ENCODE measurements at regions not wholly inside any gene's neighbourhood (a gene's known extent, or its start where the extent isn't known, plus 50 kb on each side); places are given as distances from the start of the nearest gene placed in this dataset.

DNA sequence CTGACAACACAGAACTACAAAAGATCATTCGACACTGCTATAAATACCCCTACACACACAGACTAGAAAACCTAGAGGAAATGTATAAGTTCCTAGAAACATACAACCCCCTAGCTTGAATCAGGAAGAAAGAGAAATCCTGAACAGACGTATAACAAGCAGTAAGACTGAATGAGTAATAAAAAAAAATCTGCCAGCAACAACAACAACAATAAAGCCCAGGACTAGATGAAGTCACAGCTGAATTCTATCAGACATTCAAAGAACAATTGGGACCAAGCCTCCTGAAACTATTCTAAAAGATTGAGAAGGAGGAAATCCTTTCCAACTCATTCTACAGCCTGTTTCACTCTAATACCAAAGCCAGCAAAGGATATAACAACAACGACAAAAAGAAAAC is 68.2 kb upstream of the SLIT3 start (continued):
- TF ChIP-seq, protein P1, sequence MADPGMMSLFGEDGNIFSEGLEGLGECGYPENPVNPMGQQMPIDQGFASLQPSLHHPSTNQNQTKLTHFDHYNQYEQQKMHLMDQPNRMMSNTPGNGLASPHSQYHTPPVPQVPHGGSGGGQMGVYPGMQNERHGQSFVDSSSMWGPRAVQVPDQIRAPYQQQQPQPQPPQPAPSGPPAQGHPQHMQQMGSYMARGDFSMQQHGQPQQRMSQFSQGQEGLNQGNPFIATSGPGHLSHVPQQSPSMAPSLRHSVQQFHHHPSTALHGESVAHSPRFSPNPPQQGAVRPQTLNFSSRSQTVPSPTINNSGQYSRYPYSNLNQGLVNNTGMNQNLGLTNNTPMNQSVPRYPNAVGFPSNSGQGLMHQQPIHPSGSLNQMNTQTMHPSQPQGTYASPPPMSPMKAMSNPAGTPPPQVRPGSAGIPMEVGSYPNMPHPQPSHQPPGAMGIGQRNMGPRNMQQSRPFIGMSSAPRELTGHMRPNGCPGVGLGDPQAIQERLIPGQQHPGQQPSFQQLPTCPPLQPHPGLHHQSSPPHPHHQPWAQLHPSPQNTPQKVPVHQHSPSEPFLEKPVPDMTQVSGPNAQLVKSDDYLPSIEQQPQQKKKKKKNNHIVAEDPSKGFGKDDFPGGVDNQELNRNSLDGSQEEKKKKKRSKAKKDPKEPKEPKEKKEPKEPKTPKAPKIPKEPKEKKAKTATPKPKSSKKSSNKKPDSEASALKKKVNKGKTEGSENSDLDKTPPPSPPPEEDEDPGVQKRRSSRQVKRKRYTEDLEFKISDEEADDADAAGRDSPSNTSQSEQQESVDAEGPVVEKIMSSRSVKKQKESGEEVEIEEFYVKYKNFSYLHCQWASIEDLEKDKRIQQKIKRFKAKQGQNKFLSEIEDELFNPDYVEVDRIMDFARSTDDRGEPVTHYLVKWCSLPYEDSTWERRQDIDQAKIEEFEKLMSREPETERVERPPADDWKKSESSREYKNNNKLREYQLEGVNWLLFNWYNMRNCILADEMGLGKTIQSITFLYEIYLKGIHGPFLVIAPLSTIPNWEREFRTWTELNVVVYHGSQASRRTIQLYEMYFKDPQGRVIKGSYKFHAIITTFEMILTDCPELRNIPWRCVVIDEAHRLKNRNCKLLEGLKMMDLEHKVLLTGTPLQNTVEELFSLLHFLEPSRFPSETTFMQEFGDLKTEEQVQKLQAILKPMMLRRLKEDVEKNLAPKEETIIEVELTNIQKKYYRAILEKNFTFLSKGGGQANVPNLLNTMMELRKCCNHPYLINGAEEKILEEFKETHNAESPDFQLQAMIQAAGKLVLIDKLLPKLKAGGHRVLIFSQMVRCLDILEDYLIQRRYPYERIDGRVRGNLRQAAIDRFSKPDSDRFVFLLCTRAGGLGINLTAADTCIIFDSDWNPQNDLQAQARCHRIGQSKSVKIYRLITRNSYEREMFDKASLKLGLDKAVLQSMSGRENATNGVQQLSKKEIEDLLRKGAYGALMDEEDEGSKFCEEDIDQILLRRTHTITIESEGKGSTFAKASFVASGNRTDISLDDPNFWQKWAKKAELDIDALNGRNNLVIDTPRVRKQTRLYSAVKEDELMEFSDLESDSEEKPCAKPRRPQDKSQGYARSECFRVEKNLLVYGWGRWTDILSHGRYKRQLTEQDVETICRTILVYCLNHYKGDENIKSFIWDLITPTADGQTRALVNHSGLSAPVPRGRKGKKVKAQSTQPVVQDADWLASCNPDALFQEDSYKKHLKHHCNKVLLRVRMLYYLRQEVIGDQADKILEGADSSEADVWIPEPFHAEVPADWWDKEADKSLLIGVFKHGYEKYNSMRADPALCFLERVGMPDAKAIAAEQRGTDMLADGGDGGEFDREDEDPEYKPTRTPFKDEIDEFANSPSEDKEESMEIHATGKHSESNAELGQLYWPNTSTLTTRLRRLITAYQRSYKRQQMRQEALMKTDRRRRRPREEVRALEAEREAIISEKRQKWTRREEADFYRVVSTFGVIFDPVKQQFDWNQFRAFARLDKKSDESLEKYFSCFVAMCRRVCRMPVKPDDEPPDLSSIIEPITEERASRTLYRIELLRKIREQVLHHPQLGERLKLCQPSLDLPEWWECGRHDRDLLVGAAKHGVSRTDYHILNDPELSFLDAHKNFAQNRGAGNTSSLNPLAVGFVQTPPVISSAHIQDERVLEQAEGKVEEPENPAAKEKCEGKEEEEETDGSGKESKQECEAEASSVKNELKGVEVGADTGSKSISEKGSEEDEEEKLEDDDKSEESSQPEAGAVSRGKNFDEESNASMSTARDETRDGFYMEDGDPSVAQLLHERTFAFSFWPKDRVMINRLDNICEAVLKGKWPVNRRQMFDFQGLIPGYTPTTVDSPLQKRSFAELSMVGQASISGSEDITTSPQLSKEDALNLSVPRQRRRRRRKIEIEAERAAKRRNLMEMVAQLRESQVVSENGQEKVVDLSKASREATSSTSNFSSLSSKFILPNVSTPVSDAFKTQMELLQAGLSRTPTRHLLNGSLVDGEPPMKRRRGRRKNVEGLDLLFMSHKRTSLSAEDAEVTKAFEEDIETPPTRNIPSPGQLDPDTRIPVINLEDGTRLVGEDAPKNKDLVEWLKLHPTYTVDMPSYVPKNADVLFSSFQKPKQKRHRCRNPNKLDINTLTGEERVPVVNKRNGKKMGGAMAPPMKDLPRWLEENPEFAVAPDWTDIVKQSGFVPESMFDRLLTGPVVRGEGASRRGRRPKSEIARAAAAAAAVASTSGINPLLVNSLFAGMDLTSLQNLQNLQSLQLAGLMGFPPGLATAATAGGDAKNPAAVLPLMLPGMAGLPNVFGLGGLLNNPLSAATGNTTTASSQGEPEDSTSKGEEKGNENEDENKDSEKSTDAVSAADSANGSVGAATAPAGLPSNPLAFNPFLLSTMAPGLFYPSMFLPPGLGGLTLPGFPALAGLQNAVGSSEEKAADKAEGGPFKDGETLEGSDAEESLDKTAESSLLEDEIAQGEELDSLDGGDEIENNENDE (IDR thresholded peaks at IDR 0.05; ENCODE audit: insufficient replicate concordance, low read length): no peak
- no peak for TF ChIP-seq EZH2 (IDR thresholded peaks at IDR 0.05; ENCODE audit: low read depth, low read length, severe bottlenecking)
- no peak for TF ChIP-seq CBX5 (IDR thresholded peaks at IDR 0.05; ENCODE audit: low read depth, low read length)
- TF ChIP-seq TCF12 (IDR thresholded peaks at IDR 0.05; ENCODE audit: low read depth, low read length): no peak
- no peak for TF ChIP-seq SP1 (IDR thresholded peaks at IDR 0.05; ENCODE audit: low read depth, low read length)
- TF ChIP-seq KDM1A (IDR thresholded peaks at IDR 0.05; ENCODE audit: borderline replicate concordance, low read length): no peak
- no peak for TF ChIP-seq NANOG (IDR thresholded peaks at IDR 0.05; ENCODE audit: insufficient read depth, low read depth, low read length, poor library complexity, severe bottlenecking)
- no peak for TF ChIP-seq JUND (IDR thresholded peaks at IDR 0.05; ENCODE audit: low read length)
- TF ChIP-seq, protein P2, sequence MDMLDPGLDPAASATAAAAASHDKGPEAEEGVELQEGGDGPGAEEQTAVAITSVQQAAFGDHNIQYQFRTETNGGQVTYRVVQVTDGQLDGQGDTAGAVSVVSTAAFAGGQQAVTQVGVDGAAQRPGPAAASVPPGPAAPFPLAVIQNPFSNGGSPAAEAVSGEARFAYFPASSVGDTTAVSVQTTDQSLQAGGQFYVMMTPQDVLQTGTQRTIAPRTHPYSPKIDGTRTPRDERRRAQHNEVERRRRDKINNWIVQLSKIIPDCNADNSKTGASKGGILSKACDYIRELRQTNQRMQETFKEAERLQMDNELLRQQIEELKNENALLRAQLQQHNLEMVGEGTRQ (IDR thresholded peaks at IDR 0.05; ENCODE audit: low read length): no peak
- no peak for TF ChIP-seq RFX5 (IDR thresholded peaks at IDR 0.05; ENCODE audit: borderline replicate concordance, low read depth, low read length)
- no peak for TF ChIP-seq RBBP5 (IDR thresholded peaks at IDR 0.05; ENCODE audit: borderline replicate concordance, low read depth, low read length)
- no peak for TF ChIP-seq CHD1 (IDR thresholded peaks at IDR 0.05; ENCODE audit: low read depth, low read length)

All from H1 (cell line).